Suppressor macrophage treated with lipopolysaccharide for 1 hour (primary cell): ENCODE measurements at regions not wholly inside any gene's neighbourhood (a gene's known extent, or its start where the extent isn't known, plus 50 kb on each side); places are given as distances from the start of the nearest gene placed in this dataset.
"Not testable (repeated sequence)": the region's sequence is repeated elsewhere in the genome, so short reads cannot be mapped to it uniquely, and the experiment has no call there.

ENCODE experiments used
- DNase-seq, 3 donors: peaks; one replicate each; pipeline ENCODE4 v3.0.0-alpha.2; 2020 to 2022

- no peak for DNase-seq
Measured at GRCh38 chr4:79850626-79851025, 222.4 kb downstream of the ANTXR2 start.

- DNase-seq = no peak
Measured at GRCh38 chr4:79848329-79848728, 224.7 kb downstream of the ANTXR2 start.

GRCh38 chr4:79847411-79847810, 225.6 kb downstream of the ANTXR2 start:
- DNase-seq = no peak

- DNase-seq = no peak
Measured at GRCh38 chr4:79842162-79842561, 230.9 kb downstream of the ANTXR2 start.

- no peak for DNase-seq
Measured at GRCh38 chr4:79833857-79834256, 239.2 kb downstream of the ANTXR2 start.

GRCh38 chr4:79831701-79832514, 241.1 kb downstream of the ANTXR2 start:
- DNase-seq = no peak

GRCh38 chr4:79831119-79831528, 241.9 kb downstream of the ANTXR2 start:
- DNase-seq = no peak

GRCh38 chr4:79827283-79827682, 245.7 kb downstream of the ANTXR2 start:
- no peak for DNase-seq

- DNase-seq = no peak
Measured at GRCh38 chr4:79823148-79823763, 249.8 kb downstream of the ANTXR2 start.

- DNase-seq = no peak
Measured at GRCh38 chr4:79820427-79820826, 252.6 kb downstream of the ANTXR2 start.

- DNase-seq = not testable (repeated sequence)
Measured at GRCh38 chr4:79807933-79808332, 265.1 kb downstream of the ANTXR2 start.

- DNase-seq = peak in 2 of 3 donors; percentile 1 to 6
Measured at GRCh38 chr4:79798047-79798446, 275.0 kb downstream of the ANTXR2 start.

- DNase-seq = no peak
Measured at GRCh38 chr4:79796948-79797347, 276.1 kb downstream of the ANTXR2 start.

GRCh38 chr4:79788884-79789283, 284.1 kb downstream of the ANTXR2 start:
- DNase-seq = no peak

GRCh38 chr4:79780129-79780528, 292.9 kb downstream of the ANTXR2 start:
- DNase-seq = no peak

GRCh38 chr4:79772510-79772909, 300.5 kb downstream of the ANTXR2 start:
- no peak for DNase-seq

GRCh38 chr4:79764120-79764519, 308.9 kb downstream of the ANTXR2 start:
- no peak for DNase-seq

- DNase-seq = no peak
Measured at GRCh38 chr4:79763486-79764075, 309.4 kb downstream of the ANTXR2 start.

- no peak for DNase-seq
Measured at GRCh38 chr4:79759793-79760192, 313.2 kb downstream of the ANTXR2 start.

- DNase-seq = no peak
Measured at GRCh38 chr4:79757600-79757999, 315.4 kb downstream of the ANTXR2 start.

- DNase-seq = no peak
Measured at GRCh38 chr4:79756140-79756895, 316.7 kb downstream of the ANTXR2 start.

GRCh38 chr4:79748835-79749234, 324.2 kb downstream of the ANTXR2 start:
- DNase-seq = no peak

- DNase-seq = no peak
Measured at GRCh38 chr4:79747252-79747651, 325.8 kb downstream of the ANTXR2 start.
